ENCODE measurements at regions not wholly inside any gene's neighbourhood (a gene's known extent, or its start where the extent isn't known, plus 50 kb on each side); places are given as distances from the start of the nearest gene placed in this dataset.

DNA sequence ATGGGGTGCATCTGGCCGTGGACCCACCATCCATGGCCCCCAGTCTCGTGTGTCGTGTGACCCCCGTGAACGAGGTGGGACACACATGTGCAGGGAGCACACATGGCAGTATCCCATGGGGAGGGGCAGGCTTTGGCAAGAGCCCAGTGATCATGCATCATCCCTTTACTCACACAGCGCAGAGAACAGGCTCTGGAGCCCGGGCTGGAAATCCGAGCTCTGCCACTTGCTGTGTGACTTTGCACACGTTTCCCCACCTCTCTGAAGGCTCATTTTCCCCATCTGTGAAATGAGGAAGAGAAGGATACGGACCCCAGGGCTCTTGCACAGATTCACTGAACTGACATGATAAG is 119.9 kb downstream of the PHETA1 start:
- Histone ChIP-seq H3K9ac (ENCODE audit: low read length) (no peak overlapping the region), H3K4me2 (ENCODE audit: low read length) (no peak overlapping the region), H2AFZ (ENCODE audit: low read depth, low read length) (no peak overlapping the region), H3K4me1 (ENCODE audit: insufficient read depth, low read length) (no peaks in the 10 kb centered on the region), H3K79me2 (ENCODE audit: insufficient read depth, low read length) (no peaks in the 10 kb centered on the region), H4K20me1 (ENCODE audit: insufficient read depth, low read length) (no peaks in the 10 kb centered on the region), H3K36me3 (ENCODE audit: insufficient read depth, low read length) (no peaks in the 10 kb centered on the region), H3K27me3 (ENCODE audit: insufficient read depth, low read length) (peaks cover 10% of the 10 kb centered on the region), H3K4me3 (ENCODE audit: insufficient read depth, low read depth, low read length) (no peak overlapping the region), H3K9me3 (ENCODE audit: insufficient read depth, low read depth, low read length) (no peaks in the 10 kb centered on the region), H3K27ac (ENCODE audit: low read depth, low read length) (no peak overlapping the region)
- DNase-seq (ENCODE audit: low read depth): no peak
- H3K27me3 Mint-ChIP-seq (ENCODE audit: low read depth, unreplicated experiment): peaks cover 15% of the 10 kb centered on the region
- H3K27ac Mint-ChIP-seq (ENCODE audit: unreplicated experiment): no peak overlapping the region
- no peak overlapping the region for H3K4me3 Mint-ChIP-seq (ENCODE audit: unreplicated experiment)
- H3K36me3 Mint-ChIP-seq (ENCODE audit: low read depth, unreplicated experiment): peaks cover 2% of the 10 kb centered on the region
- FAIRE-seq: no peak
- TF ChIP-seq, protein P1, sequence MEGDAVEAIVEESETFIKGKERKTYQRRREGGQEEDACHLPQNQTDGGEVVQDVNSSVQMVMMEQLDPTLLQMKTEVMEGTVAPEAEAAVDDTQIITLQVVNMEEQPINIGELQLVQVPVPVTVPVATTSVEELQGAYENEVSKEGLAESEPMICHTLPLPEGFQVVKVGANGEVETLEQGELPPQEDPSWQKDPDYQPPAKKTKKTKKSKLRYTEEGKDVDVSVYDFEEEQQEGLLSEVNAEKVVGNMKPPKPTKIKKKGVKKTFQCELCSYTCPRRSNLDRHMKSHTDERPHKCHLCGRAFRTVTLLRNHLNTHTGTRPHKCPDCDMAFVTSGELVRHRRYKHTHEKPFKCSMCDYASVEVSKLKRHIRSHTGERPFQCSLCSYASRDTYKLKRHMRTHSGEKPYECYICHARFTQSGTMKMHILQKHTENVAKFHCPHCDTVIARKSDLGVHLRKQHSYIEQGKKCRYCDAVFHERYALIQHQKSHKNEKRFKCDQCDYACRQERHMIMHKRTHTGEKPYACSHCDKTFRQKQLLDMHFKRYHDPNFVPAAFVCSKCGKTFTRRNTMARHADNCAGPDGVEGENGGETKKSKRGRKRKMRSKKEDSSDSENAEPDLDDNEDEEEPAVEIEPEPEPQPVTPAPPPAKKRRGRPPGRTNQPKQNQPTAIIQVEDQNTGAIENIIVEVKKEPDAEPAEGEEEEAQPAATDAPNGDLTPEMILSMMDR (IDR thresholded peaks at IDR 0.05; ENCODE audit: insufficient read depth, low read depth, low read length): no peak
- TF ChIP-seq EZH2 (IDR thresholded peaks at IDR 0.05; ENCODE audit: insufficient read depth, low read length): no peak
- H3K9me3 Mint-ChIP-seq (ENCODE audit: unreplicated experiment): peaks cover 7% of the 10 kb centered on the region
- no peaks in the 10 kb centered on the region for H3K4me1 Mint-ChIP-seq (ENCODE audit: low read depth, unreplicated experiment)

DNA sequence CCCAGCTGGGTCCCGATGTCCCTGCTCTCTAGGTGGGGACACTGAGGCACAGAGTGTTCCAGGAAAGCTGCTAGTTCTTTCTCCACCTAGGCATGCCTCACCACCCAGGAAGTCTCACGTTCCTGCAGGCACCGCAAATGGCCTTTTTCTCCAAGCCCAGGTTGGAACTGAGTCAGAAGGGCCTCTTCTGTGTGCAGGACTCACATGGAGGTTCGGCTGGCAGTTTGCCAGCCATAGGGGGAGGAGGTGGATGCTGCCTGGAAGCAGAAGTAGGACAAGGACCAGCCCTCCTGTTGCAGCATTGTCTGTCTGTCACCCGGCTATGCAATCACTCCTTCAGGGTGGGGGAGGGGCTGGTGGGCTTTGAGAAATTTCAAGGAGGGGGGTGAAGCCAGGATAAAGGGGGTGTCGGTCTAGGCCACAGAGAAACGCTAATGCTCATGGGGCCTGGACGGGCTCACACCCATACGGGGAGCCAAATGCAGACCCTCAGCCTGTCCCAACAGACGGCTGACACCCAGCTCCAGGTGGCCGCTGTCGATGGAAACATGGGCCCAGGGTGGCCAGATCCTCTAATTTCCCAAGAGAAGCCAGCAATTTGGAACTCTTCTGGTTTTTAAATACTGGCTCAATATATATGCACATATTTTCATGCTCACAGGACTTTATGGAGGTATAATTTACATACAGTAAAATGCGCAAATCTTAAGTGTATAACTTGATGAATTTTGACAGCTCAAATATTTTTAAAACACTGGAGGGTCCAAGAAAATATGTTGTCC is 120.5 kb downstream of the PHETA1 start:
- DNase-seq (ENCODE audit: low read depth): no peak
- no peak for FAIRE-seq
- Histone ChIP-seq H3K4me1 (ENCODE audit: insufficient read depth, low read length) (no peaks in the 10 kb centered on the region), H3K79me2 (ENCODE audit: insufficient read depth, low read length) (no peaks in the 10 kb centered on the region), H3K36me3 (ENCODE audit: insufficient read depth, low read length) (no peaks in the 10 kb centered on the region), H3K4me2 (ENCODE audit: low read length) (no peak overlapping the region), H3K9me3 (ENCODE audit: insufficient read depth, low read depth, low read length) (no peaks in the 10 kb centered on the region), H3K27ac (ENCODE audit: low read depth, low read length) (no peak overlapping the region), H2AFZ (ENCODE audit: low read depth, low read length) (no peak overlapping the region), H3K4me3 (ENCODE audit: insufficient read depth, low read depth, low read length) (no peak overlapping the region), H3K9ac (ENCODE audit: low read length) (no peak overlapping the region), H3K27me3 (ENCODE audit: insufficient read depth, low read length) (peaks cover 10% of the 10 kb centered on the region), H4K20me1 (ENCODE audit: insufficient read depth, low read length) (no peaks in the 10 kb centered on the region)
- H3K9me3 Mint-ChIP-seq (ENCODE audit: unreplicated experiment): peaks cover 7% of the 10 kb centered on the region
- no peak overlapping the region for H3K27ac Mint-ChIP-seq (ENCODE audit: unreplicated experiment)
- no peak for TF ChIP-seq EZH2 (IDR thresholded peaks at IDR 0.05; ENCODE audit: insufficient read depth, low read length)
- TF ChIP-seq, protein P1 (IDR thresholded peaks at IDR 0.05; ENCODE audit: insufficient read depth, low read depth, low read length): no peak
- H3K36me3 Mint-ChIP-seq (ENCODE audit: low read depth, unreplicated experiment): peaks cover 2% of the 10 kb centered on the region
- no peaks in the 10 kb centered on the region for H3K4me1 Mint-ChIP-seq (ENCODE audit: low read depth, unreplicated experiment)
- no peak overlapping the region for H3K4me3 Mint-ChIP-seq (ENCODE audit: unreplicated experiment)
- H3K27me3 Mint-ChIP-seq (ENCODE audit: low read depth, unreplicated experiment): peaks cover 13% of the 10 kb centered on the region

DNA sequence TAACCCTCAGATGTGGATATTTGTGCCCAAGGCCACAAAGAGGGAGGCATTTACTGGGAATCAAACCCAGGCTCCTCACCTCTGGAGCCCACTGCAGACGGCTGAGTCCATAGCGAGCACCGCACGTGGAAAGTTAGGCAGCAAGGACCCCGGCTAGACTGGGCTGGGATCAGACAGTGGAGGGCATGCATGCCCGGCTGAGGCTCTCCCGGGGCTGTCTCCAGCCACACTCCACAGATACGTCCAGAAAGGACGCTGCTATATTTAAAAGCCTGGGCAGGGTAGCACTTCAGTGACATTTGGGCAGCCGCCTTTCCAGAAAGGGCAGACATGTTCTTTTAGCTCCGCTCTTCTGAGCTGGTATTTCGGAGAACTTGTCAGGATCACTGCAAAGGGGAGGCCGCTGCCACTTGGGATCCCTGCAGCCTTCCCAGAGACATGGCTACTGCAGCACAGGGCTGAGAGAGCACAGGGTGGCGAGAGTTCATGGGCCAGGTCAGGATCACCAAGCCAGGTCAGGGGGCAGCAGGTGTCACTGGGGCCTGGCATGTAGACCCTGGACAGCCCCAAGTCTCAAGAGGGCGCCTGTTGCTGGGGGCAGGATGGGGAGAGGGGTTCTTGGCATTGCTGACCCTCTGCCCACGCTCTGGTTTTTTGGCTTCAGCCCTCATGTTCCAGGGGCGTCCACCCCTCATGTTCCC is 121.7 kb downstream of the PHETA1 start:
- Histone ChIP-seq H4K20me1 (ENCODE audit: insufficient read depth, low read length) (no peaks in the 10 kb centered on the region), H3K27me3 (ENCODE audit: insufficient read depth, low read length) (peaks cover 10% of the 10 kb centered on the region), H3K4me1 (ENCODE audit: insufficient read depth, low read length) (no peaks in the 10 kb centered on the region), H2AFZ (ENCODE audit: low read depth, low read length) (no peak overlapping the region), H3K9me3 (ENCODE audit: insufficient read depth, low read depth, low read length) (no peaks in the 10 kb centered on the region), H3K27ac (ENCODE audit: low read depth, low read length) (no peak overlapping the region), H3K4me3 (ENCODE audit: insufficient read depth, low read depth, low read length) (no peak overlapping the region), H3K4me2 (ENCODE audit: low read length) (no peak overlapping the region), H3K9ac (ENCODE audit: low read length) (no peak overlapping the region), H3K36me3 (ENCODE audit: insufficient read depth, low read length) (no peaks in the 10 kb centered on the region), H3K79me2 (ENCODE audit: insufficient read depth, low read length) (no peaks in the 10 kb centered on the region)
- H3K4me1 Mint-ChIP-seq (ENCODE audit: low read depth, unreplicated experiment): no peaks in the 10 kb centered on the region
- peaks cover 8% of the 10 kb centered on the region for H3K27me3 Mint-ChIP-seq (ENCODE audit: low read depth, unreplicated experiment)
- no peak overlapping the region for H3K27ac Mint-ChIP-seq (ENCODE audit: unreplicated experiment)
- no peak for TF ChIP-seq EZH2 (IDR thresholded peaks at IDR 0.05; ENCODE audit: insufficient read depth, low read length)
- TF ChIP-seq, protein P1 (IDR thresholded peaks at IDR 0.05; ENCODE audit: insufficient read depth, low read depth, low read length): no peak
- no peak for DNase-seq (ENCODE audit: low read depth)
- H3K36me3 Mint-ChIP-seq (ENCODE audit: low read depth, unreplicated experiment): peaks cover 2% of the 10 kb centered on the region
- peaks cover 5% of the 10 kb centered on the region for H3K9me3 Mint-ChIP-seq (ENCODE audit: unreplicated experiment)
- no peak for FAIRE-seq
- no peak overlapping the region for H3K4me3 Mint-ChIP-seq (ENCODE audit: unreplicated experiment)
